ENCODE measurements at regions not wholly inside any gene's neighbourhood (a gene's known extent, or its start where the extent isn't known, plus 50 kb on each side); places are given as distances from the start of the nearest gene placed in this dataset.
"Not testable (repeated sequence)": the region's sequence is repeated elsewhere in the genome, so short reads cannot be mapped to it uniquely, and the experiment has no call there.

DNA sequence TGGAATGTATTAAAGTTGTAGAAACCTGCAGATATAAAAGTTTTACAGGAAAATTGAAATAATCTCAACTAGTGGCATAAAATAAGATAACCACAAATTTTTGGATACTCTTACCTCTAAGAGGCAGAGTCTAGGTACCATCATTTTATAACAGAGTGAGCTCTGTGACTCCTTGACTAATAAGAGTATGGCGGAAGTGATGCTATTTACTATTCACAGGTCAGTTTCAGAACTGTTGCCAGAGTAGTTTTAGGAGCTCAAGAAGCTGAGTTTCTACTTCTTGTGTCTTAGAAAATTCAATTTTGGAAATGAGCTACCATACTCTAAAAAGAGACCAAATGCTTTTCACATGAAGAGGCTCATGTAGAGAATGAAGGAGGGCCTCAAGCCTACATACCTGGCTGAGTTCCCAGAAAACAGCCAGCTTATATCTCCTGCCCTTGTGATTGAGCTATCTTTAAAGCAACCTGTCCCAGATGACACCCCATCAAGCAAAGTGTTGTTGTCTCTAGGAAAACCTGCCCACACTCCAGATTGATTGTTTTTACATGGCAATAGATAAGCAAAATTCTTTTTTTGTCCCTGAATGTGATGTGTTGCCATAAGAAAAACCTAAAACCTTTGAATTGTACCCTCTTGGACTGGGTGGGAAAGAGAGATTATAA lies 712.8 kb upstream of the CNTN5 start:
- DNase-seq (ENCODE audit: insufficient read length, low spot score) (no peak), FAIRE-seq (no peak)

DNA sequence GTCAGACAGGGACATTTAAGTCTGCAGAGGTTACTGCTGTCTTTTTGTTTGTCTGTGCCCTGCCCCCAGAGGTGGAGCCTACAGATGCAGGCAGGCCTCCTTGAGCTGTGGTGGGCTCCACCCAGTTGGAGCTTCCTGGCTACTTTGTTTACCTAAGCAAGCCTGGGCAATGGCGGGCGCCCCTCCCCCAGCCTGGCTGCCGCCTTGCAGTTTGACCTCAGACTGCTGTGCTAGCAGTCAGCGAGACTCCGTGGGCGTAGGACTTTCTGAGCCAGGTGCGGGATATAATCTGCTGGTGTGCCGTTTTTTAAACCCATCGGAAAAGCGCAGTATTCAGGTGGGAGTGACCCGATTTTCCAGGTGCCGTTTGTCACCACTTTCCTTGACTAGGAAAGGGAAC lies 690.4 kb upstream of the CNTN5 start:
- FAIRE-seq; DNase-seq (ENCODE audit: insufficient read length, low spot score): not testable (repeated sequence)

DNA sequence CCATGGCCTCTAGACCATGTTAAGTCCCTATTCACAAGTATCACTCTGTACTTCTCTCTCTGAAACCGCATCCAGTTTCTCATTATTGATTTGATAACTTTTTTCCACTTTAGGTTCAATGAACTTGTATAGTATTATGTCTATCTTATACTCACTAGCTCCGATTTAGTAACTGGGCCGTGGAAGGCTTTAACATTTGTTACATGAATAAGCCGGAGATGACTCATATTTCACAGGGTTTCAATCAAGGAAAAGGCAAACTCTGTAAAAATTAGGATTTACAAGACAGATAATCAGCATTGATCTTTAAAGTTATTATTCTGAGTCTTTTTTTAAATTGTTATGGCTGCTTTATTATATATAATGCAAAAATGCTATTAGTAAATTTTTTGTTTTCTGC lies 662.2 kb upstream of the CNTN5 start:
- FAIRE-seq (no peak), DNase-seq (ENCODE audit: insufficient read length, low spot score) (no peak)

DNA sequence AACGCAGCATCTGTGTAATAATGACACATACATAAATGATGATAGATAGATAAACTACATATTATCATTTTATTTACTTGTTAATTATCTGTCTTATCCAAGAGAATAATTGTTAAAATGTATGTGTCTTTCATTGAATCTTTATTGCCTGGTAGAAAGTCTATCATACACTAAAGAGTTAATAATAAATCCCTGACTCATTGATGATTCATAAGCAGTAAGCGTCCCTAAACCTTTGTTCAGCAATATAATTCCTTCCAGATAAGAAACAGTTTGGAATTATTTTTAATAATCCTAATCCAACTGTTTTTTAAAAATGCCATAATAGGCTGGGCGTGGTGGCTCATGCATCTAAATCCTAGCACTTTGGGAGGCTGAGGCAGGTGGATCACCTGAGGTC lies 655.6 kb upstream of the CNTN5 start:
- DNase-seq (ENCODE audit: insufficient read length, low spot score) (no peak), FAIRE-seq (no peak)

DNA sequence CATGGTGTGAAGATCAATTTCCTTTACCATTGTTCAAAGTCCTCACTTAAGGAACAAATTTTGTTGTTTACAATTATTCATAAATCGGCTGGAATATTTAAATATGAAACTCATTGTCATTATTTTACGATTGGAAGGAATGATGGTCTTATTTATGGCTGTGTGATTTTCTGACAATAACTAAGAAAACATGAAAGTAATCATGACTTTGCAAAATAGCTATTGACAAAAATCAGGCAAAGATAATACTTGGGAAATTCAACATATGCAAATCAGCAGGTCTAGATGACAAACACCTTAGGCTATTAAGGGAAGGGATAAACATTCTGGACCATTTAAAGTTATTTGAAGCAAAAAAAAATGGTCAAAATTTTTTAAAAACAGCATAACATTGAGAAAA lies 654.8 kb upstream of the CNTN5 start:
- FAIRE-seq (no peak), DNase-seq (ENCODE audit: insufficient read length, low spot score) (no peak)

DNA sequence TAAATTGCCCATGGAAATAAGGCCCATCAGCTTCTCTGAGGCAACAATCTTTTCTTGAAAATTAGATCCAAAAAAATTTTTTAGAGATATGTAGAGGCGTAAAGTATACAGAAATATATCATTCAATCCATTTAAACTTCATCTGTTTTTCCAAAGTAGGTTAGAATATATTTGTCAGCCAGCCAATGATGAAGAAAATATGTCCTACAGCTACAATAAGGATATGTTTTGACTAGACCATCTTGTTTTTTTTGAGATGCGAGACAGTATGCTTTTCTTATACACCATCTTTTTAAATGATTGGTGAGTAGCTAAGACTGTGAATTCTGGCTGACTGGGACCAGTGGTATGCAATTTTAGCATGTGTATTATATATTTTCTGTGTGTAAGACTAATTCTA lies 630.4 kb upstream of the CNTN5 start:
- DNase-seq (ENCODE audit: insufficient read length, low spot score) = no peak
- FAIRE-seq = no peak

DNA sequence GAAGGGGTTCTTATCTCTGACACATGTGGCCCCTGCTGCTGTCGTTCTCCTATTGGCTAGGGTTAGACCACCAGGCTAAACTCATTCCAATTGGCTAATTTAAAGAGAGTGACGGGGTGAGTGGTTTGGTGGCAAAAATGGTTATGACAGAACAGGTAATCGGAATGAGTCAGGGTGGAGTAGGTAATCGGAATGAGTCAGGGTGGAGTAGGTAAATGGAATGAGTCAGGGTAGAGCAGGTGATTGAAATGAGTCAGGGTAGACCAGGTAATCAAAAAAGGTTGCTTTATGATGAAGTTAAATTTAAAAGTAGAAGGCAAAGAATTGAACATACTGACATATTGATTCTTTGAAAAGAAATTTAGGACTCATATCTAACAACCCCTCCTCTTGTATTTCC lies 626.2 kb upstream of the CNTN5 start:
- not testable (repeated sequence) for FAIRE-seq; DNase-seq (ENCODE audit: insufficient read length, low spot score)

DNA sequence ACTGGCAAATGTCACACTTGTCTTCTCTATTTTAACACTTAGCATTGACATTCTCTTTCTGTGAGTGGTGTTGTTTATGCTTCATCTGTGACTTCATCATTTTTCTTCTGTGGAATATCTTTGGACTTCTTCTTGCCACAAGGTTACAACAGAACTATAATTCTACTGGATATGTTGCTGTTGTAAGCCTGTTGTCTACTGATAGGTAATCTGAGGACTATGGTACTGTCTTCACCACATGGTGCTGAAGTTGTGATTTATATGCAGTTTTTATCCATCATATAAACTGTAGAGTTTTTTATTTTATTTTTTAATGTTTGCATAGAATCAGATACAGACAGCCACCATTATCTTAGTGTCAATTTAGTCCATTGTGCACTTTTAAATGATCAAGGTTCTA lies 622.2 kb upstream of the CNTN5 start:
- FAIRE-seq (no peak), DNase-seq (ENCODE audit: insufficient read length, low spot score) (no peak)

DNA sequence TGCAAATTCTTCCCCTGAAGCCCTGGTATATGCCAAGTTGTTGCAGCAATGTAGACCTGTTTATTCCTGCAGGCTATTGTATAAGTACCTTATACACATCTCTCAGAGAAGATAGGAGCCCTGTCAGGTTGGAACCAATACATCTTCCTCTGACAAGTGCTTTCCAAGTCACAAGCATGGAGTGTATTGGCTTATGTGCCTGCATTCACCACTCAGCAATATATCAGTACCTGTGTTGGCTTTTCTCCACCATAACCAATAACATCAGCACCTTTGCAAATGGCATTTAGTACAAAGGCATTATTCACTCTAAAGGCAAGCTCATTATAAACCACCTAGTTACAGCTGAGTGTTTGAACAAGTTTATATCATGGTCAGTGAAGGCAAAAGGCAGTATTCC lies 611.7 kb upstream of the CNTN5 start:
- FAIRE-seq (no peak), DNase-seq (ENCODE audit: insufficient read length, low spot score) (no peak)

DNA sequence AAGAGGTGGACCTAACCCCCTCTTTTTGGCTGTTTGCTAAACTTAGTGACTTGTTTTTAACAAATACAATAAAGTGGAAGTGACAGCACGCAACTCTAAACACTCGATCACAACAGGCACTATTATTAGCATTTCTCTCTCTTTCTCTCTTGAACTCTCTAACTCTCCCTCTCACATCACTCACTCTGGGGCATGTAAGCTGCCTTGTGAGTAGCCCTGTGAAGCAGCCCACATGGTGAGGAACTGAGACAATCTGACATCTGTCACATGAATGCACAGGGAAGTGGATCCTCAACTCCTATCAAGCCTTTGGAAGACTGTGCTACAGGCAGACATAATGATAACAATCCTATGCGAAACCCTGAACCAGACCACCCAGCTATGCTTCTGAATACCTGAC lies 609.0 kb upstream of the CNTN5 start:
- no peak for FAIRE-seq
- DNase-seq (ENCODE audit: insufficient read length, low spot score) = no peak

DNA sequence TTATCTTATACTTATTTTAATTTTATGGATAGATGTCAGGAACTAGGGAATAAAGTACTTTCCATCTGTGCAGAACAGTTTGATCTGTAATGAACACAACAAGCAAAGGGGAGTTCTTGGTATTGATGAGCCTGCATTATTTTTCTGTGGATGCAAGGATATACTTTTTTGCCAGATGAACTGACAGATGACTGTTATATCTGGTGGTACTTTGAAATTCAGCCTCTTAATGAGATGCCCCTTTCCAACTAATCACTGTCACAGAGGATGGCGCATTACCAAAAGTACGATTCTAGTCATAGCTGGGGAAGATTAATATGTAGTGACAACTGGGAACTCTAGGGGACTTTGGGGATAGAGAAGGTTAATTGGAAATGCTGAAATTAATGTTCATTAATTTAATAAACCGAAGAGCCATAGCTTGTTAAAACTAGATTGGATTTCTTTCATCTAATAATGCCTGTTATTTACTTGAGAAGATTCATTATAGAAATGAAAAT lies 603.4 kb upstream of the CNTN5 start:
- FAIRE-seq (no peak), DNase-seq (ENCODE audit: insufficient read length, low spot score) (no peak)

DNA sequence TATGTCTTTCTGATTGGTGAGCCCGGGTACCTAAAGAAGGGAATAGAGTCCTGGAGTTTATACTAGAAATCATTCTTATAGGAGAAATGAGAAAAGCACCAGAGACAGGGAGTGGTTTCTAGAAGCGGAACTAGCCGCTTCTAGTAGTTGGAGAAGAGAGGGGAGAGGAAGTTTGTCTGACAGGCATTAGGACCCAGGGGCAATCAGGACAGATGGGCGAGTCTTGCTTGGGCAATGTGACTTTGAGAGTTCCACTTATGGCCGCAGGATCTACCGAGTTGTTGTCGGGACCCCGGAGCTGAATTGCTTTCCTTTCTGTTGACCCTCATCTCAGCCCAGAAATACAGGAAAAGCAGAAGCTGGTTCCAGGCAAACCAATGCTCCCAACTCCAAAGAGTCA lies 596.8 kb upstream of the CNTN5 start:
- DNase-seq (ENCODE audit: insufficient read length, low spot score) (no peak), FAIRE-seq (no peak)

DNA sequence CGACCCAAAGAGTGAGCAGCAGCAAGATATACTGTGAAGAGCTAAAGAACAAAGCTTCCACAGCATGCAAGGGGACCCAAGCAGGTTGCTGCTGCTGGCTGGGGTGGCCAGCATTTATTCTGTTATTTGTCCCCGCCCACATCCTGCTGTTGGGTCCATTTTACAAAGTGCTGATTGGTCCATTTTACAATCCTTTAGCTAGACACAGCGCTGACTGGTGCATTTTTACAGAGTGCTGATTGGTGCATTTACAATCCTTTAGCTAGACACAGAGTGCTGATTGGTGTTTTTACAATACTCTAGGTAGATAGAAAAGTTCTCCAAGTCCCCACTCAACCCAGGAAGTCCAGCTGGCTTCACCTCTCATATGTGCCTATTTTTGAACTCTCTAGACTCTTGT lies 596.0 kb upstream of the CNTN5 start:
- DNase-seq (ENCODE audit: insufficient read length, low spot score); FAIRE-seq: not testable (repeated sequence)

DNA sequence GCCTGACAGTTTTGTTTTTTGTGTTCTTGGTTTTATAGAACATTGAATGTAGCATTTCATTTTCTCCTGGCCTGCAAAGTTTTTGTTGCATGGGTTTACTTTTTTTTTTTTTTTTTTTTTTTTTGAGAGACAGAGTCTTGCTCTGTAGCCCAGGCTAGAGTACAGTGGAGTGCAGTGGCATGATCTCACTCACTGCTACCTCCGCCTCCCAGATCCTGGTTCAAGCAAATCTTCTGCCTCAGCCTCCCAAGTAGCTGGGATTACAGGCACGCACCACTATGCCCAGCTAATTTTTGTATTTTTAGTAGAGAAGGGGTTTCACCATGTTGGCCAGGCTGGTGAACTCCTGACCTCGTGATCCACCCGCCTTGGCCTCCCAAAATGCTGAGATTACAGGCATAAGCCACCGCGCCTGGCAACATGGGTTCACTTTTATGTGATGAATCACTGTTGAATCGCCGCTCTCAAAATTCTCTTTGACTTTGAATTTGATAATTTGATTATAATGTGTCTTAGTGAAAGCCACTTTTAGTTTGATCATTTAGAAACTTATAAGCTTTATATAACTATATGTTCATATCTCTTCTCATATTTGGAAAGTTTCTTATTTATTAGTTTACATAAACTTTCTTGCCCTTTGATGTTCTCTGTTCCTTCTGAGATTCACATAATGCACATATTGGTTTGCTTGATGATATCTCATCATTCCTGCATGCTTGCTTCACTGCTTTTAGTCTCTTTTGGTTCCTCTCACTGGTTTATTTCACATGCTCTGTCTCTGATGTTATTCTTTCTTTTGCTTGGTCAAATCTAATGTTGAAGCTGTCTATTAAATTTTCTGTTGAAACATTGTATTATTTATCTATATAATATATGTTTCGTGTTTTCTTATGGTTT lies 589.0 kb upstream of the CNTN5 start:
- FAIRE-seq (no peak), DNase-seq (ENCODE audit: insufficient read length, low spot score) (no peak)

DNA sequence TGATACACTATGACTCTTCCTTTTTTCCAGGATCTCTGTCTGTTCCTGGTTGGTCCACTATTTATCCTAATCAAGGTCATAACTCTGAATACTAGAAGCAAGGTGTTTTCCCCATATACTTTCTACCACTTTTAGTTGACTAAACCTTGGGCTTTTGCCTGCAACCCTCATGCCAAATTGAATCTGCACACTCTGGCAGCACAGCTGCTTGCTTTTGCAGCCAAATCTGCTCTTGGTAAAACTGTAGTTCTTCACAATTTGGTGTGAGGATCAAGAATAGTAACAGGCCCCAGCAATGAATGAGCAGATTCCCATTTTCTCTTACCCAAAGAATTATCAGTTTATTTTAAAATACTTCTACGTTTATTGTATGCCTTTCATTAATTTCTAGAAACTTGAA lies 586.5 kb upstream of the CNTN5 start:
- FAIRE-seq = no peak
- DNase-seq (ENCODE audit: insufficient read length, low spot score) = no peak

DNA sequence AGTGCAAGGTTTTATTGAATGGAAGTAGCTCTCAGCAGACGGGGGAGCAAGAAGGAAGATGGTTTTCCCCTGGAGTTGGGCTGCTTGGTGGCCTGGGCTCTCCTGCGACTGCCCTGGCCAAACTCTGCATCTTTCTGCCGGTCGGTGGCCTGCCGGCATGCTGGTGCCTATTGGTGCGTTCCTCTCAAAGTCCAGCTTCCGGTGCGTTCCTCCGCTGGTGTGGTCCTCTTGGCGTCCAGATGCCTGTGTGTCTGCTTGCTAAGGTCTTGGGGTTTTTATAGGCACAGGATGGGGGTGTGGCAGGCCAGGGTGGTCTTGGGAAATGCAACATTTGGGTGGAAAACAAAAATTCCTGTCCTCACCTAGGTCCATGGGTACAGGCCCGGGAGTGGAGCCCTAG lies 567.4 kb upstream of the CNTN5 start:
- FAIRE-seq (no peak), DNase-seq (ENCODE audit: insufficient read length, low spot score) (no peak)

DNA sequence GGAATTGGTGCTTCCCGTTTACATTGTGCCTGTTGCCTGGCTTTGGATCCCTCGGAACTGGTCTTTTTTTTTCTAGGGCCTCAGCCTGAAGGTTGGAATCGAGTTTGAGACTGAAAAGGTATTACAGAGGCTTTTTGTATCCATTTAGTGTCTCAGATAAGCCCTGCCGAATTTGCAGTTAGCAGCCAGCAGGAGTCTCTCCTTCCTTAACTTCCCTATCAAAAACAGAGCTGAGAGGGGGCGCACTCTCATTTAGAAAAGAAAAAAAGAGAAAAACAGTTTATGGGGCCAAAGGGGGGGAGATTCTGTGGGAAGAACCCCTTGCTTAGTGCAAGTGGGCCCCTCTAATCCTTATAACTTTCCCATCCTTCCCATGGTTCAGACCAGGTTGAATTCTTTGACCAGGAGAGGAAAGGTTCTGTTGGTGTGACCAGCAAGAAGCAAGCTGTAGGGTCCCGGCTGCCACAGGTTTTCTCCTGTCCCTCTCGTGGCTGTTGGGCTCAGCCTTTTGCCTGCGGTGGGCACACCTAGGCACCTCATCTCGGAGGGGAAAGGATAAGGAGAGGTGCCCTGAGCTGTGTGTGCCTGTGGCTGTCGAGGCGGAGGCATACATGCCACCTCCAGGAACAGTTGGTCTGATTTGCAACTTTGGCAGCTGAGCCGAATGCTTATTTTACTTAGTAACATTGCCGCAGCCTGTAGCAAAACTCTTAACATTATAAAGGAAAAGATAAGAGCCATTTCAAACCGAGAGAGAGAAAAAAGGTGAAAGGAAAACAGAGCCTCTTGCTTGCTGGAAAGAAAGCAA lies 565.0 kb upstream of the CNTN5 start:
- no peak for FAIRE-seq
- no peak for DNase-seq (ENCODE audit: insufficient read length, low spot score)

DNA sequence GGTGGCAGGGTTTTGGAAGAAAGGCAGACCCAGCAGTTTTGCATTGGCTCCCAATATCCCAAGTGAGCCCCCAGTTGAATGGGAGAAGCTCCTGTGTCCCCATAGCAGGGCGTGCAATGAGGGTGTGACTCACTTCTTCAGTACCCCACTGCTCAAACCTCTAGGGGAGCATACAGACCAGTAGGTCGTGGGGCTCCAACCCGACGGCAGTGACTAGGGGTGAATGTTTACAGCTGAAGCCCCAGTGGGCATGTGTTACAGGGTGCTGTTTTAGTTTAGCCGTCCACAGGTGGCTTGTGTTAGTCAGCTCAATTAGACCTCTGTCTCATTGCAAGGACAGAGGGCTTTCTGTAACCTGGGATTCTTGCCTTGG lies 564.5 kb upstream of the CNTN5 start:
- no peak for FAIRE-seq
- DNase-seq (ENCODE audit: insufficient read length, low spot score) = no peak

DNA sequence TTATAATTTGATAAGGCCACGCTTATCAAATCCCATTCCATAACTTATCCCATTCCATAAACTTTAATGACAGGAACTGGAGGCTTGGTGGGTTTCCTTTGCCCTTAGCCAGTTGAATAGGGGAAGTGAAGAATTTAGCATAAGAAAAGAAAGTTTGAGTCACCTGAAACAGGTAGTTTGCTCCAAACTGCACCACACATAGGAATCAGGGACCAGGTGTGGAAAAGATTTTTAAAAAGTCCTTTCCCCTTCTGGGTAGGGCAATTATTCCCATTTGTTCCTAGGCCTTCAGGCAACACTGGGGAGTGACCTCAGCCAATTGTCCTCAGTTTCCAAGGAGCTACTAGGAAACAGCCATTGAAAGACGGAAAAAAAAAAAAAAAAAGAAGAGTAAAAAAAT lies 525.7 kb upstream of the CNTN5 start:
- FAIRE-seq (no peak), DNase-seq (ENCODE audit: insufficient read length, low spot score) (no peak)

DNA sequence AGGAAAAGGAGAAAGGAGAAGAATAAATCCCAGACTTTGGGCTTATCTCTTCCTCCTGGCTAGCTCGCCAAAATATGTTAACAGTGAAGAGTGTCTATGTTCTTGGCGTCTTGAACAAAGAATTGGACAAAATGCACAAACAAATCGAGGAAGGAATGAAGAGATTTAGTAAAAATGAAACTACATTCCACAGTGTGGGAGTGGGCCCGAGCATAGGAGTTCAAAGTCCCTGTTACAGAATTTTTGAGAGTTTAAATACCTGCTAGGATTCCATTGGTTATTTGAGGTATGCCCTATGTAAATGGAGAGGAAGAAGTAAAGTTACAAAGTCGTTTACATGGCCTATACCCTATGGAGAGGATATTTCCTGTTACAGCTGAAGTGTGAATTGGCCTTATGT lies 525.1 kb upstream of the CNTN5 start:
- no peak for FAIRE-seq
- no peak for DNase-seq (ENCODE audit: insufficient read length, low spot score)

DNA sequence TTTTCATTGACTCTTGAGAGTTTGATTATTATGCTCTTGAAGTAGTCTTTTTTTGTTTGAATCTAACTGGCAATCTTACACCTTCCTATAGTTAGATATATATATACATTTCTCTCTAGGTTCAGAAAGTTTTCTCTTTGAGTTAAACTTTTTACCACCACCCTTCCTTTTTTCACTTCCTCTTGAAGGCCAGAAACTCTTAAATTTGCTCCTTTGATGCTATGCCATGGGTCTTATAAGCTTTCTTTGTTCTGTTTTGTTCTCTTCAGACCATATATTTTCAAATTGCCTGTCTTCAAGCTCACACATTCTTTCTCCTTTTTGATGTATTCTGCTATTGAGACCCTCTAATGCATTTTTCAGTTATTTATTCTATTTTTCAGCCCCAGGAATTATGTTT lies 513.5 kb upstream of the CNTN5 start:
- FAIRE-seq (no peak), DNase-seq (ENCODE audit: insufficient read length, low spot score) (no peak)

Measured in GM19239 (cell line).